ENCODE measurements at regions not wholly inside any gene's neighbourhood (a gene's known extent, or its start where the extent isn't known, plus 50 kb on each side); places are given as distances from the start of the nearest gene placed in this dataset.
"Not testable (repeated sequence)": the region's sequence is repeated elsewhere in the genome, so short reads cannot be mapped to it uniquely, and the experiment has no call there.

DNA sequence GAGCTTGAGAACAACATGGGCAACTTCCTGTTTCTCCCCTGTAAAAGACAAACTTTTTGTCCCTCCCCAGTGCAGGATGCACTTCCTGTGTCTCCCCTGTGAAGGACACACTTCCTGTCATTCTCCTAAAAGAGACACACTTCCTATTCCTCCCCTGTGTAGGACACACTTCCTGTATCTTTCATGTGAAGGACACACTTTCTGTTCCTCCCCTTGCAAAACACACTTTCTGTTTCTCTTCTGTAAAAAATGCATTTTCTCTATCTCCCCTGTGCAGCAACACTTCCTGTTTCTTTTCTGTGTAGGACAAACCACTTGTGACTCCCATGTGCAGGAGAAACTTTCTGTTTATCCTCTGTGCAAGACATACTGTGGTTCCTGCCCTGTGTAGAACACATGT, 488.6 kb upstream of the USP9Y start:
- Histone ChIP-seq H3K27me3 (no peaks in the 10 kb centered on the region), H3K9me3 (no peaks in the 10 kb centered on the region), H3K4me3 (no peak overlapping the region), H3K4me1 (no peaks in the 10 kb centered on the region), H3K27ac (no peak overlapping the region), H3K36me3 (no peaks in the 10 kb centered on the region)
- DNase-seq = no peak
- TF ChIP-seq, protein P1, sequence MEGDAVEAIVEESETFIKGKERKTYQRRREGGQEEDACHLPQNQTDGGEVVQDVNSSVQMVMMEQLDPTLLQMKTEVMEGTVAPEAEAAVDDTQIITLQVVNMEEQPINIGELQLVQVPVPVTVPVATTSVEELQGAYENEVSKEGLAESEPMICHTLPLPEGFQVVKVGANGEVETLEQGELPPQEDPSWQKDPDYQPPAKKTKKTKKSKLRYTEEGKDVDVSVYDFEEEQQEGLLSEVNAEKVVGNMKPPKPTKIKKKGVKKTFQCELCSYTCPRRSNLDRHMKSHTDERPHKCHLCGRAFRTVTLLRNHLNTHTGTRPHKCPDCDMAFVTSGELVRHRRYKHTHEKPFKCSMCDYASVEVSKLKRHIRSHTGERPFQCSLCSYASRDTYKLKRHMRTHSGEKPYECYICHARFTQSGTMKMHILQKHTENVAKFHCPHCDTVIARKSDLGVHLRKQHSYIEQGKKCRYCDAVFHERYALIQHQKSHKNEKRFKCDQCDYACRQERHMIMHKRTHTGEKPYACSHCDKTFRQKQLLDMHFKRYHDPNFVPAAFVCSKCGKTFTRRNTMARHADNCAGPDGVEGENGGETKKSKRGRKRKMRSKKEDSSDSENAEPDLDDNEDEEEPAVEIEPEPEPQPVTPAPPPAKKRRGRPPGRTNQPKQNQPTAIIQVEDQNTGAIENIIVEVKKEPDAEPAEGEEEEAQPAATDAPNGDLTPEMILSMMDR (IDR thresholded peaks at IDR 0.05) = no peak
- no peak for TF ChIP-seq POLR2A (IDR thresholded peaks at IDR 0.05)

DNA sequence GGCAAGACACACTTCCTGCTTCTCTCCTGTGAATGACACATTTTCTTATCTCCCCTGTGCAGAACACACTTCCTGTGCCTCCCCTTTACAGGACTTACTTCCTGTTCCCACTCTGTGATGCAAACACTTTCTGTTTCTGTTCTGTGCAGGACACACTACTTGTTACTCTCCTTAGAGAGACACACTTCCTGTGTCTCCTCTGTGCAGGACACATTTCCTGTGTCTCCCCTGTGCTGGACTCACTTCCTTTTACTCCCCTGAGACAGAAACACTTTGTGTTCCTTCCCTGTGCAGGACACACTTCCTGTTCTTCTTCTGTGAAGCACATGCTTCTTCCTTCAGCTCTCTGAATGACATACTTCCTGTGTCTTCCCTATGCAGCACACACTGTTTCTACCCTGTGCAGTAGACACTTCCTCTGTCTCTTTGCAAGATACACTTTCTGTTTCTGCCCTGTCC, 485.4 kb upstream of the USP9Y start:
- H3K36me3 ChIP-seq = no peaks in the 10 kb centered on the region
- TF ChIP-seq, protein P1 (IDR thresholded peaks at IDR 0.05) = no peak
- no peak for TF ChIP-seq POLR2A (IDR thresholded peaks at IDR 0.05)

DNA sequence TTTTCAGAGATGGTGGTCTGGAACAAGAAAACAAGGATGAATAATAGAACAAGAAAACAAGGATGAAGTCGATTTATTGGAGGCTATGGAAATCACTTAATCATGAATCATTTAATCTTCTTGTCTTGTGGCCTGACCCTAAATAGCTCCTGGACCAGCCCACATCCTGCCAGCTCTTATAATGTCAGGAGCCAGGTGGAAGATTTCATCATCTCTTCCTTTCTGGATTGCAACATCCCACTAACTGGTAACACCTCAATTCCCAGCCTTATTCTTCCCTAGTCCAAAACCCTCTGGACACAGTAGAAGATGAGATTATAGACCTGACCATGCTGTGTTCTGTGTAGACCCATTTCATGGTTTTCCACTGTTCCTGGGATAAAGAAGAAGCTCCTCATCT, 470.1 kb upstream of the USP9Y start:
- DNase-seq = no peak
- H3K36me3 ChIP-seq = no peaks in the 10 kb centered on the region
- no peaks in the 10 kb centered on the region for H3K27me3 ChIP-seq
- H3K4me3 ChIP-seq = no peak overlapping the region
- no peak overlapping the region for H3K27ac ChIP-seq
- no peaks in the 10 kb centered on the region for H3K4me1 ChIP-seq
- H3K9me3 ChIP-seq = no peaks in the 10 kb centered on the region
- TF ChIP-seq POLR2A (IDR thresholded peaks at IDR 0.05) = no peak
- TF ChIP-seq, protein P1 (IDR thresholded peaks at IDR 0.05) = no peak

More for the DNA sequence above, 485.4 kb upstream of the USP9Y start:
- Histone ChIP-seq H3K4me3 (no peak overlapping the region), H3K27me3 (no peaks in the 10 kb centered on the region), H3K27ac (no peak overlapping the region), H3K9me3 (no peaks in the 10 kb centered on the region), H3K4me1 (no peaks in the 10 kb centered on the region)
- DNase-seq = no peak

DNA sequence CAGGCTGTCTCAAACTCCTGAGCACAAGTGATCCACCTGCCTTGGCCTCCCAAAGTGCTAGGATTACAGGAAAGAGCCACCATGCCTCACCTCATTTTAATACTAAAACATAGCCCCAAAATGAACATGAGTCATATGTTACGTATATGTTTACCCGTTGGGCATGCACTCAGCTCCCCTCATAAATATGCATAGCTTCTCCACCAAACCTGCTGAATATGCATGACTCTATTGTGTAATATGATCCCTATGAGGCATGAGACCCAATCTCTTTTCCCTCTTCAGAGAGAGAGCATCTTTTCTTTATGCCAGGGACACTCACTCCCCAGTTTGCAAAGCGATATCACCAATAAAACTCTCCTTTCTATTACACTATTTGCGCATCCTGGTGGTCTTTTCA, 464.6 kb upstream of the USP9Y start:
- no peak for TF ChIP-seq POLR2A (IDR thresholded peaks at IDR 0.05)
- TF ChIP-seq, protein P1 (IDR thresholded peaks at IDR 0.05) = no peak
- H3K27me3 ChIP-seq = no peaks in the 10 kb centered on the region
- H3K4me1 ChIP-seq = no peaks in the 10 kb centered on the region
- DNase-seq = no peak
- H3K36me3 ChIP-seq = no peaks in the 10 kb centered on the region
- H3K4me3 ChIP-seq = no peak overlapping the region
- no peak overlapping the region for H3K27ac ChIP-seq
- H3K9me3 ChIP-seq = no peaks in the 10 kb centered on the region

DNA sequence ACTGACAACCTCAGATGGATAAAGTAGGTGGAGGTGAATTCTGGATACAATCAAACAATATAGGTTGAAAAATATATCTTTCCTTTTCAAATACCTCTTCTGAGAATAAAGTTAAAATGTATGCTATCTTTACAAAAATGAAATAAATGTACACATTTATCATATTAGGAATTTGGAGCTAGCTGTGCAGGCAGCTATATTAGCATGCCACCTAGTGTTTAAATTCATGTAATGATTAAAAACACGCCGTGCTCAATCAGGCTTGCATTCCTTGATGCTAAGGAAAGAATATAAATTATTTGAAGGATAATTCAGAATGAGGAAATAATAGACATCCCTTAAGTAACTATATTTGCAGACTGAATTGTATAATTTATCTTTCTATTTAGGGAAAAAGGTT, 460.7 kb upstream of the USP9Y start:
- H3K27me3 ChIP-seq, H3K27ac ChIP-seq, H3K4me1 ChIP-seq, H3K9me3 ChIP-seq, H3K36me3 ChIP-seq, H3K4me3 ChIP-seq, DNase-seq: not testable (repeated sequence)
- TF ChIP-seq, protein P1 (IDR thresholded peaks at IDR 0.05) = peak in 1 of 6 experiments; percentile 17

DNA sequence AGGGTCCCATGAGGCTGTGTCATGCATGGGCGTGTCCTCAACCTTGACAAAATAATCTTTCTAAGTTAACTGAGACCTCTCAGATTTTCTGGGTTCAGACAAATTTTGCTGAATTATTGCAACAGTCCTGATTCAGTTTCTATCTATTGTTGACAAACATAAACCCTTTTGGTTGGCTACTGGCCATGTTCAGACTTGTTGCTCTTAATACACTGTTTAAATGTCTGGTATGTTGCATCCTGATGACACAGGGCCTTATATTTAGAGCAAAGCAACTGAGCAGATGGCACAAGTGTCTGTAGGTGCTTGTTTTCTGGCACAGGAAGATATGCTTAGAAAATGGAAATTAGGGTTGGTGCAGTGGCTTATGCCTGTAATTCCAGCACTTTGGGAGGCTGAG, 456.9 kb upstream of the USP9Y start:
- Histone ChIP-seq H3K27me3 (no peaks in the 10 kb centered on the region), H3K4me3 (no peak overlapping the region)
- DNase-seq = no peak

More for the DNA sequence above, 456.9 kb upstream of the USP9Y start:
- TF ChIP-seq, protein P1 (IDR thresholded peaks at IDR 0.05) = no peak
- no peak for TF ChIP-seq POLR2A (IDR thresholded peaks at IDR 0.05)
- Histone ChIP-seq H3K27ac (no peak overlapping the region), H3K36me3 (no peaks in the 10 kb centered on the region), H3K9me3 (no peaks in the 10 kb centered on the region), H3K4me1 (no peaks in the 10 kb centered on the region)
